Nucleus accumbens (tissue), 56 donors: ENCODE measurements at regions not wholly inside any gene's neighbourhood (a gene's known extent, or its start where the extent isn't known, plus 50 kb on each side); places are given as distances from the start of the nearest gene placed in this dataset.

Experiments used
- DNase-seq, 56 donors: peaks; one replicate each; lab custom pipeline; 2025; lab: John Stamatoyannopoulos, UW

DNA sequence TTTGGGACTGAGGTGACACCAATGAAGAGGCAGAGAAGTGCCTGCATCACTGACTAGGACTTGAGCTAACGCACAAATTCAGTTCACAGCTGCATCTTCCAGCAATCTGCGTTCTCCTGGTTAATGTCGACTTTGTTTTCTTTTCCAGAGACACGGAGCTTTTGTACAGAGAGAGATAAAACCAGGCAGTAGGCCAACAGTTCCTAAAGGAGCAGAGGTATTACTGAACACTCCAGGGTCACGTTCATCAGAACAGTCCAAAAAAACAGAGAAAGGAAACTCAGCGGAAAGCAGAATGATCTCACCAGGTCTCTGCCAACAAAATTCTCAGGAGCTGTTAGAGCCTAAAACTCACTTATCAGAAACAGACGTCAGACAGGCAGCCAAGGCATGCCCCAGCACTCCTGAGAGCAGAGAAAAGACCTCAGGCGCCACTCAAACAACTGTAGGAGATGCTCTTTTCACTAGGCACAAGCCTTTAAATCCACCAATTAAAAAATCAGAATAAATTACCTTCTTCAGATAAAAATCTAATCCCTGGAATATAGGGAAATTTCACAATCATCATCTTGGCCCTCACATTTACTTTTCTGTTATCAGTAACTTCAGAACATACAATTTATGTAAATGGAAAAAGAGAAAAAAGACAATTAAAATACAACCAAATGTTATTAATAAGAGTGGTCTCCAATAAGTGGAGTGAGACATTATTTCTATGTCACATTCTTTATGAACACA is 95.9 kb upstream of the SPTBN1 start:
- peak in 5 of 56 donors; percentile 12 to 32 (median 19) for DNase-seq

DNA sequence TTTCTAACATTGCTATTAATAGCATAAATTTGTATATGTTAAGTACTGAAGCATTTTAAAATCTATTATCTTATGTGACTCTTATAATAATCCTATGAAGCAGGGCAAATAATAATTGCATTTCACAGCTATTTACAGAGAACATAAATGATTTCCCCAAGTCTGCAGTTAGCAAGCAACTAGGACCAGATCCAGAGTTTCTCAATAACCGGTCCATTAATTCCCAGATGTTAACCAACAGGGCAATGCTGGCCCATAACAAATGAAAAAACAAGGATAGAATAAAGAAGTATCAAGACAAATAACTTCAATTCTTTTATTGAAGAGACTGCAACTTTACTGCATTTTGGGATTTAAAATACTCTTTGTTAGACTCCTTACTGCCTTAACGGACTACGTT is 91.7 kb upstream of the SPTBN1 start:
- DNase-seq: no peak

DNA sequence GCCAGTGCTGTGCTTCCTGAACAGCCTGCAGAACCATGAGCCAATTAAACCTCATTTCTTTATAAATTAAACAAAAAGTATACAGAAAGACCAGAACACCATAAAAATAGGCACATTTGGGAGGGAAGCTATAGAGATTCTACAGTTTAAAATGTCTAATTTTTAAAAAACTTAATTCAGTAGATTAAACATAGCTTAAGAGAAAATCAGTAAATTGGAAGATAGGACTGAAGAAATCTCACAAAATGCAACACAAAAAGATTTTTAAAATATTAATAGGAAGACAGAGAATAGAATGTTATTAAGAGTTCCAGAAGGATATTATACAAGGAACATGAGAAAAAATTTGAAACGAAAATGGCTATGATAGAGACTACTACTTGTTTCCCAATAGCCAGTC is 90.5 kb upstream of the SPTBN1 start:
- no peak for DNase-seq

DNA sequence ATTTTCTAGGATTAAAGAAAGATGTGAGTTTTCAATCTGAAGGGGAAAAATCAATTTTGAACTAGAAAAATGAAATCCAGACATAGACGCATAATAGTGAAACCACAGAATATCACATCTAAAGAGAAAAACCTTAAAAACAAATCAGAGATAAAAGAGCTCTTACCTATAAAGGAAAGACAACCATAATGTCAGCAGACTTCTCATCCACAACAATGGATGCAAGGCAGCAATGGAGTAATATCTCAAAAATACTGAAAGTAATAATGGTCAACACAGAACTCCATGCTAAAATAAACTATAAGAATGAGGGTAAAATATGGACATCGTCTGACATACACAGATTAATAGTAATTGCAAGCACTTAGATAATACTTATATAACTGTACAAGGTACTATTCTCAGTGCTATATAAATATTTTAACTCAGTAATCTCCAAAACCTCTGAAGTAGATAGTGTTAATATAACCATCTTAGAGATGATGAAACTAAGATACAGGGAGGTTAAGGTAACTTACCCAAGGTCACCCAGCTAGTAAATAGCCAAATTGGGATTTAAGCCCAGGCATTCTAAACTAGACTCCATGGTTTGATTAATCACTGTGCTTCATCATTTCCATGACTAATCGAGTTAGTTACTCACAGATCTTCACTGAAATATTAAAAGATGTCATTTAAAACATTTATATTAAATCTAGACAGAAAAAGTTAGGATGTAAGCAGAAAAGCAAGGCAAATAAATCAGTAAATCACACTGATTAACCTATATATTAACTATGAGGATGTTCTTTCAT is 89.4 kb upstream of the SPTBN1 start:
- no peak for DNase-seq

DNA sequence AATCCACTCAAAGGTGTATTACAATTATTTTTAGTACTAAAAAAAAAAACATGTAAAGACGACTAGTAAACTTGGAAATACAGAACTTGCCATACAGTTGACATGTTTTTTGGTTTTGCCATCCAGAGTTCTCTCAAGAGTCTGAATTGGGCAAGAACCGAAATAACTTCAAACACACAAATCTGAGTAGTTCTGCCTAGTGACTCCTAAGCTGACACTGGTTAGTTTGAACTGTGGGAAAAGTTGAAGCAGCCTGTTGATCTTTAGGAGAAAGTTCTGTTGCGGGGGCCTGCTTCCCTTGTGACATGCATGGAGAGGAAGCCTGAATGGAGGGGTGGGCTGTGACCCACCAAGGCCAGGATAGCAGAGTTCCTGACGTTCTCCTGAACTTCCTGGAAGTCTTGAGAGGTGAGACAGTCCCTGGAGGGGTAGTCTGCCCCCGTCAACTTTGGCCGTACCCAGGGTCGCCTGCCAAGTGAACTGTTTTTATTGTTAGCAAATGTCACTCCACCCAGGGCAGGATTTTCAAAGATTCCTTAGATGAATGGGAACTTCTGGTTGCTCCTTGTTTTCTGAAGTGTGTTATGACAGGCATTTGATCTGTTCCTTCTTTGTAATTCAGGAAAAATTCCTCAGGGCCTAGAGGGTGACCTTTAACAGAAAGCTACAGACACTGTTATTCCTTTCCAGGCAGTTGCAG is 85.6 kb upstream of the SPTBN1 start:
- DNase-seq: no peak

DNA sequence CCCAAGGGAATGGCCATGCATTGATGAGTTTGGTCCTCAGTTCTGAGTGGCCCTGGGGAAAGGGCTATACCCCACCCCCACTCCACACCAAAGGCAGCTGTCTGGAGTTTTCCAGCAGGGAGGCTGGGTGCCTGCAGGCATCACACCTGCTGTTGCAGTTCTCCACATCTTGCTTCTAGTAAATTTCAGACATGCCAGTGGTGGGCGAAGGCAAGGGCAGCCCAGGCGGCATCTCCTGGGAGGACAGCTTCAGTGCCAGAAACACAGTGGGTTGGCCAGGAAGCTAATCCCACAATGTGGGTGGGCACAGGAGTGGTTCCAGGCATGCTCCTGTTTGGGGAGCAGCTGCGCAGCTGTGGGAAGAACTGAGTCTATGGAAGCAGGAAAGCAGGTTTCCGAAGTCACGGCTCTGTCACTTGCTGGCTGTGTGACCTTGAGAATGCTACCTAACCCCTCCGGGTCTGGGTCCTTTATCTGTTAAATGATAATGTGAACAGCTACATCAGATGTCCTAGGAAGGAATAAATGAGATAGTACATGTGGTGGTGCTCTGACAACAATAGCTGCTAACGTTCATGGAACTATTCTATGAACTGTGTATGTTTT is 84.6 kb upstream of the SPTBN1 start:
- DNase-seq: no peak

- no peak for DNase-seq
These were observed 83.8 kb upstream of the SPTBN1 start for GRCh38 chr2:54372361-54372760.

DNA sequence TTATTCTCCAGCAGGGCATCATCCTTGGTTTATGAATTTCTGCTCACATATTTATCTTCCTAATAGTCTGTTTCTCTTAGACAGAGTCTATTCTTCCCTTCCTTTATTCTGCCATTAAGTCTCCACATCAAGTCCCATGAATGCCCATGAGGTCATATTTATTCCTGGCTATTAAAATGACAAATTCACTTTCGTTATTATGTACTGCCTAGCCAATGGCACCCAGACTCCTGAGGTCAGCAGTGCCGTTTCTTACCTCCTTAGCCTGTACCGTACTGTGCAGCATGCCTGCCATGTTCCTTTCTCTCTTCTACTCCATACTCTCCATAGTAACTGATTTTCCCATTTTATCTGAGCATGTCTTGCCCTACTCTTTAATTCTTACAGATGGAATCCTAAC is 82.3 kb upstream of the SPTBN1 start:
- no peak for DNase-seq

- no peak for DNase-seq
These were observed 81.3 kb upstream of the SPTBN1 start for GRCh38 chr2:54374591-54375364.

DNA sequence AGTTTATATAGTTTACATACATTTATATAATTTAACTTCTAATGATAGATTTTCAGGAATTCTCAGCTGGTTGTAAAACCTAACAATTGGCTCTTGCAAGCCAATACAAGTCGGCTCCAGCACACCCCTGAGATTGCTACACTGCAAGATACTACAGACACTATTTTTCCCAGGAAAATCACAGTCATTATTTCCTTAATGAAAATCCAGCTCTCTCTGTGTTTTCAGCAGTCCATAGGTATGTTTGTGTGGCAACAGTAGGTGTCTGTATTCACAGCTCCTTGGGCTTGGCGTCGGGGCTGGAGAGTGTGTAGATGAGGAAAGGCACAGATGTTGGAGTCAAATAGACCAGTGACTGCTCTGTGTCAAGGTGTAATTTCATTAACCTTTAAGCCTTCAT is 78.7 kb upstream of the SPTBN1 start:
- DNase-seq: no peak

DNA sequence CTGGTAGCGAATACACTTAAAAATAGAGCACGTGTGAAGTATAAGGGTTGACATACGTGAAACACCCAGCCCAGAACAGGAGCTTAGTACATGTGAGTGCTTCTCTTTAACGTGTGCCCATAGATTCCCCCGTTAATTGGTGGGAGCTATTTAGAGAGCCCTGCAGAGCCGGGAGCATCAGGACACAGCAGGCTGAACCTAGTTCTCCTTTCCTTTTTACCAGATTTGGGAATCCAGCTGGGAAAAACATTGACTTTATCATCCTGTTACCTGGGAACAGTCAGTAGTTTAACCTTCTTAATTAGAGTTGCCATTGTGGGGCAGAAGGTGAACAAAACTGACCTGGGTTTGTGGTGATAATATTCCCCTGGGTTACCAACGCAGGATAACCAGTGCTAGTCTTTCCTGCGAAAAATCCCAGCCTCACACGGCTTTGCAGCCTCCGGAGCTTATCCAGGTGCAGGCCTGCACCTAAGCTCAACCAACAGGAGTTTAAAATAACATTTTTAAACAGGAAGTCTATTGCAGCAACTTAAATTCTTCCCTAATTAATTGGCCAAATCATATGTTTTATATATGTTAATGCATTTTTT is 78.1 kb upstream of the SPTBN1 start:
- no peak for DNase-seq

GRCh38 chr2:54380670-54381069 is 75.5 kb upstream of the SPTBN1 start:
- DNase-seq: peak in 4 of 56 donors; percentile 13 to 44 (median 22)

GRCh38 chr2:54381293-54381692 is 74.8 kb upstream of the SPTBN1 start:
- DNase-seq: no peak

- DNase-seq: no peak
These were observed 73.5 kb upstream of the SPTBN1 start for GRCh38 chr2:54382601-54383000.

DNA sequence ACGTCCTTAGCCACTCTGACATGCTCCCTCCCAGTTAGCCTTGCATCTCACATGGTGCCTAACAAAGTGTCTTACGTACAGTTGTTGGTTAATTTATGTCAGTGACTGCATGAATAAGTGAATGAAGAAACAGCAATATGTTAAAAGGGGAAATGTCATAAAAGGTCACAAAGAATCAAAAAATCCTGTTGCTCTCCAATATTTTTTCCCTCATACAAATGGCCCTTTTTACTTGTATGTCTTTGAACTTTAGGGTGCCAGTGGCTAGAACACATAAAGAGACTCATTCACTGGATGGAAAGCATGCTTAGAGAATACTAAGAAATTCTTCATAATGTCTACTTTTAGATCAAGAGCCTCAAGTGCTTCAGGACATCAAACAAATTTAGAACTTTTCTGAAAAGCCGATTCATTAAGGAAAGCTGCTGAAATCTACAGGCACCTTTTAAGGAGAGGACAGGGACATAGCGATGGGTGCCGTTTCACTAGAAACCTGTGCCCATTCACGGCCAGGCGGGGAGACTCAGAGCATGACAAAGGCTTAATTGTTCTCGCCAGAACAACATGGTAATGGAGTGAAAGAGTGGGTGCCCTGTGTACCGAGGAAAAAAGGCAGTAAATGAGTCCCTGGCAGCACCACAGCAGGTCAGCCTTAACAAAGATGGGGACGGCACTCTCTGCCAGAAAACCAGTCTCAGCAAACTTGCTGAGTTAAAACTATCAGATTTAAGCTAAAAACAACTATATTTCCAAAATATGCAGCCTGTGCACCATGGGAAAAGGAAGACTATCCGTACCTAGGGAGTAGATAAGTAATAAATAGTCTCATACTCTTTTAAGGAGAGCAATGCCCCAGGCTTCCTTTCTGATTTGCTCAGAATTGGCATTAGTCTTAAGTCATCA is 71.6 kb upstream of the SPTBN1 start:
- peak in 53 of 56 donors; percentile 18 to 85 (median 63) for DNase-seq

- DNase-seq: no peak
These were observed 70.9 kb upstream of the SPTBN1 start for GRCh38 chr2:54385271-54385670.

DNA sequence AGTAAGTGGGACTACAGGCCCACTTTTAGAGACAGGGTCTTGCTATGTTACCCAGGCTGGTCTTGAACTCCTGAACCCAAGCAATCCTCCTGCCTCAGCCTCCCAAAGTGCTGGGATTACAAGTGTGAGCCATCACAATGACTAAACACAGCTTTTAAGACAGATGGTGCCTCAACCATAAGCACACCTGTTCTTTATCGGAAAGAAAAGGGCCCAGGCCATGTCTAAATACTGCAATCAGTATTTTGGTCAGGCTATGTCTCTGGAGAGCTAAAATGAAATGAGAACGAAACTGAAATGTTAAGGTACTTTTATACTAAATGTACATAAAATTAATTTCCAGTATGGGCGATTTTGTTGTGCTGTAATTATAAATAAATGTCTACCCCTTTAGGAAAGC is 69.5 kb upstream of the SPTBN1 start:
- DNase-seq: no peak

DNA sequence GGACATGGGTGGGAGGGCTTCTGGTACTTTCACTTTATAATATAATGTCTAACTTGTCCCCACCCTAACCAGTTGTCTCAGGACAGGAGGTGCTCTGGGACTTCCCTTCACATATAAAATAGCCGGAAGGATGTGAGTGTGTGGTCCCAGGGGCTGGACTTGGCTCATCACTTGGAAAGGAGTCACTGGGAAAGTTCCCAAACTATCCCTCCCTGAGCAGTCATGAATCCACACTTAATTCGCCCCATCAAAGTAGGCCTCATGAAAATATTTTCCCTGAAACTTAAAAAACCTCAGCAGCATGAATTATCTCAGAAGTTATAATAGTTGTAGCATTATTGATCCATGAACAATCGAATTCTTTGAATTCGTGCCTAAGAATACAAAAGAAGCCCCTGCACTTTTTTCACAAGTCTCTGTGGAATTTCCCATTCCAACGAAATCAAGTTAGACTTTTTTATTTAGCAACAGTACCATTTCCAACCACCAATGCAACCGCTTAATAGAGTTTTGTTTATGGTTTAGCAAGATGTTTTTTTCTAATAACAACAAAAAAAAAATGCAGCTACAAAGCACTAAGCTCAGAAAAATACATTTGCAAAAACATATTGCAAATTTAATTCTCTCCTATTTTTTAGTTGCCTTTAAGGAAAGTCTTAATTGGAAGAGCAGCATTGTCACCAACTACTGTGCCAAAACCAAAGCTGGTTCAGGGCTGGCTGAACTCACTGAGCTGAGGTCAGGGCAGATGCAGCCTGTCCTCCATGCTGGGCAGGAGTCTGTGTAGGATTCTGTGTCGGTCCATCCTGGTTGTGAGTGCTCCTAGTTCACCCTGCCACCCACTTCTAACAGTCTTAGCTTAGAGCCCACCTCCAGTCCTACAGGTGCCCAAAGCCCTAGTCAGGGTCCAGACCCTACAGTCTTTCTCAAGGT is 68.8 kb upstream of the SPTBN1 start:
- DNase-seq: no peak
